ENCODE measurements at regions not wholly inside any gene's neighbourhood (a gene's known extent, or its start where the extent isn't known, plus 50 kb on each side); places are given as distances from the start of the nearest gene placed in this dataset.
A peak's percentile ranks its signal among the peaks of the same experiment; 100 is the strongest.

- H3K9ac ChIP-seq (ENCODE audit: low read length): no peak overlapping the region
- no peaks in the 10 kb centered on the region for H3K36me3 ChIP-seq (ENCODE audit: low read depth, low read length)
- BruUV-seq (replicated peaks): no TSS peak
- TF ChIP-seq EZH2phosphoT487 (IDR thresholded peaks at IDR 0.05; ENCODE audit: borderline replicate concordance, low read length) (no peak), CTCF (conservative IDR thresholded peaks at IDR 0.05; ENCODE audit: low read depth, low read length) (no peak), EZH2 (IDR thresholded peaks at IDR 0.05; ENCODE audit: low read length, unreplicated experiment) (no peak)
- 0 out of 2 replicates have a peak overlapping the region, but pooled peaks have one; percentile 32 for H3K4me2 ChIP-seq (ENCODE audit: low read length)
- DNase-seq (no peak), ATAC-seq (no peak)
- no peak overlapping the region for H3K27ac ChIP-seq (ENCODE audit: low read length)
- no peaks in the 10 kb centered on the region for H3K27me3 ChIP-seq (ENCODE audit: low read length)
- no peaks in the 10 kb centered on the region for H3K9me3 ChIP-seq (ENCODE audit: low read length)
- CTCF ChIA-PET: interaction anchor here (1.0 to 1.1 kb wide), 2 partner anchors 342 to 395 kb away, joined by 3 to 4 read pairs; no protein-coding TSS in a partner anchor
- H3K9me2 ChIP-seq (replicated peaks; ENCODE audit: low read length): no peaks in the 10 kb centered on the region
- H3K4me3 ChIP-seq (ENCODE audit: low read length): no peak overlapping the region
- peaks cover 10% of the 10 kb centered on the region for H3K4me1 ChIP-seq (ENCODE audit: insufficient read depth, low read length)
- H3K79me2 ChIP-seq (ENCODE audit: low read length): no peaks in the 10 kb centered on the region
- H4K20me1 ChIP-seq (ENCODE audit: low read length): no peaks in the 10 kb centered on the region
- intact Hi-C loops (cut with micrococcal nuclease): no loop called here
- no peak overlapping the region for H2AFZ ChIP-seq (ENCODE audit: low read length)
- POLR2A ChIA-PET (ENCODE audit: unreplicated experiment): interaction anchor here (0.5 to 0.7 kb wide), 2 partner anchors 61 to 390 kb away, joined by 3 read pairs; no protein-coding TSS in a partner anchor
- H3F3A ChIP-seq (ENCODE audit: low read length, unreplicated experiment): no peaks in the 10 kb centered on the region
Measured at GRCh38 chr2:120685066-120685973, 50.3 kb upstream of the GLI2 start.

All from PC-3 (cell line).